RWPE2 (cell line): ENCODE measurements at regions not wholly inside any gene's neighbourhood (a gene's known extent, or its start where the extent isn't known, plus 50 kb on each side); places are given as distances from the start of the nearest gene placed in this dataset.

ENCODE experiments used
- ATAC-seq: fragments of 200-7000 bp; cut with Tn5 transposase; 3 replicates; pipeline ENCODE4 v1.9.1; 2021; ENCODE audit warnings: low read depth
- DNase-seq: peaks from one replicate; pipeline ENCODE4 v3.0.0-alpha.2; 2020; ENCODE audit warnings: low spot score
- H3K27ac ChIP-seq: fragments of 450-650 bp; 2 replicates; pipeline ENCODE4 v1.5.1; 2017; ENCODE audit warnings: mild to moderate bottlenecking; ENCODE audit not compliant: poor library complexity, severe bottlenecking
- H3K27me3 ChIP-seq: fragments of 250-450 bp; sonication (Bioruptor Pico); 2 replicates; pipeline ENCODE4 v1.5.1; 2021; ENCODE audit warnings: mild to moderate bottlenecking, moderate library complexity; ENCODE audit not compliant: insufficient read depth, poor library complexity, severe bottlenecking
- H3K36me3 ChIP-seq: fragments of 250-450 bp; sonication (Bioruptor Pico); 2 replicates; pipeline ENCODE4 v1.5.1; 2020; ENCODE audit warnings: low read depth, mild to moderate bottlenecking, moderate library complexity
- H3K4me1 ChIP-seq: fragments of 250-450 bp; sonication (Bioruptor Pico); 2 replicates; pipeline ENCODE4 v1.5.1; 2021; ENCODE audit warnings: mild to moderate bottlenecking, moderate library complexity; ENCODE audit not compliant: insufficient read depth, poor library complexity, severe bottlenecking
- H3K4me3 ChIP-seq: fragments of 250-450 bp; sonication (Bioruptor Pico); 2 replicates; pipeline ENCODE4 v1.5.1; 2021; ENCODE audit warnings: mild to moderate bottlenecking, moderate library complexity; ENCODE audit not compliant: severe bottlenecking
- H3K9me3 ChIP-seq: fragments of 250-450 bp; sonication (Bioruptor Pico); 2 replicates; pipeline ENCODE4 v1.5.1; 2021; ENCODE audit warnings: mild to moderate bottlenecking, moderate library complexity; ENCODE audit not compliant: severe bottlenecking
- TF ChIP-seq, protein P1 (sequence below): fragments of 450-650 bp; IDR thresholded peaks from one replicate; pipeline ENCODE4 v1.5.1; 2017; ENCODE audit warnings: mild to moderate bottlenecking, moderate library complexity; ENCODE audit not compliant: poor library complexity, severe bottlenecking

DNA sequence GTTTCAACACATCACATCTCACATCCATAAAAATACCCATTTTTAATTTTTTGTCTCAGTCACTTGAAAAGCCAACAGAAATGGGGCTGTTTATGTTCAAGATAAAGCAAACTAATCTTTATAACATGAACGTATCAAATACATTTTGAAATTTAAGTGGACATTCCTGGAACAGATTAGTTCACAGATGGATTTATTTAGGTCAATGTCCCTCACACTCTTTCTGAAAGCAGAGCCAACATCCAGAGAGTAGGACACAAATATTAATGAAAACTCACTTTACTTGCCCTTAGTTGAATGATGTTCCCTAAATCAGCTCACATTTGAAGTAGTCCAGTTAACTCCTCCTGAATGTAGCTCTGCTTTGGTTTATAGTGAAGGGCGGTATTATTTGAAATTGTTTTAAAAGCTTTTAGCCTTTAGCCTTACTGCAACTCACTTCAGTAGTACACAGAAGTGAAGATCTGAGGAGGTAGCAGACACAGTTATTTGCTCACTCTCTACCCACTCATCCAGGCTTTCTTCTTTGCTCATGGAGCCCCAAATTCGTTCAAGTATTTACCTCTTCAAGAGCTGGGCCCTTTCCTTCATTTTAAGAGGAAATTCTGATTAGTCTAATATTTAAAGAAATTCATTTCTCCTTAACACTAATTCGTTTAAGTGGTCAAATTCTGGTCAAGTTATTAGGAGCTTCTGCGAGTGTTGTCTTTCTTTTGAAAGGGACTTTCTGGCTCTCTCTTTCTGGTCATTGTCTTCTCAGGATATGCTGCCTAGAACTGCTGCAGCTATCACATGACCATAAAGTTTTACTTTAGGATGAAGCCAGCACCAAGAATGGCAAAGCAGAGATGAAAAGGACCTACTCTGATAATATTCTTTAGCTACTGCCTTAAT, 180.6 kb upstream of the AGR3 start:
- TF ChIP-seq, protein P1, sequence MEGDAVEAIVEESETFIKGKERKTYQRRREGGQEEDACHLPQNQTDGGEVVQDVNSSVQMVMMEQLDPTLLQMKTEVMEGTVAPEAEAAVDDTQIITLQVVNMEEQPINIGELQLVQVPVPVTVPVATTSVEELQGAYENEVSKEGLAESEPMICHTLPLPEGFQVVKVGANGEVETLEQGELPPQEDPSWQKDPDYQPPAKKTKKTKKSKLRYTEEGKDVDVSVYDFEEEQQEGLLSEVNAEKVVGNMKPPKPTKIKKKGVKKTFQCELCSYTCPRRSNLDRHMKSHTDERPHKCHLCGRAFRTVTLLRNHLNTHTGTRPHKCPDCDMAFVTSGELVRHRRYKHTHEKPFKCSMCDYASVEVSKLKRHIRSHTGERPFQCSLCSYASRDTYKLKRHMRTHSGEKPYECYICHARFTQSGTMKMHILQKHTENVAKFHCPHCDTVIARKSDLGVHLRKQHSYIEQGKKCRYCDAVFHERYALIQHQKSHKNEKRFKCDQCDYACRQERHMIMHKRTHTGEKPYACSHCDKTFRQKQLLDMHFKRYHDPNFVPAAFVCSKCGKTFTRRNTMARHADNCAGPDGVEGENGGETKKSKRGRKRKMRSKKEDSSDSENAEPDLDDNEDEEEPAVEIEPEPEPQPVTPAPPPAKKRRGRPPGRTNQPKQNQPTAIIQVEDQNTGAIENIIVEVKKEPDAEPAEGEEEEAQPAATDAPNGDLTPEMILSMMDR, result no peak
- H3K4me1 ChIP-seq, result peaks cover 4% of the 10 kb centered on the region
- H3K4me3 ChIP-seq, result no peak overlapping the region
- no peaks in the 10 kb centered on the region for H3K27me3 ChIP-seq
- no peaks in the 10 kb centered on the region for H3K36me3 ChIP-seq
- ATAC-seq (no peak), DNase-seq (no peak)
- H3K9me3 ChIP-seq, result no peaks in the 10 kb centered on the region
- no peak overlapping the region for H3K27ac ChIP-seq

DNA sequence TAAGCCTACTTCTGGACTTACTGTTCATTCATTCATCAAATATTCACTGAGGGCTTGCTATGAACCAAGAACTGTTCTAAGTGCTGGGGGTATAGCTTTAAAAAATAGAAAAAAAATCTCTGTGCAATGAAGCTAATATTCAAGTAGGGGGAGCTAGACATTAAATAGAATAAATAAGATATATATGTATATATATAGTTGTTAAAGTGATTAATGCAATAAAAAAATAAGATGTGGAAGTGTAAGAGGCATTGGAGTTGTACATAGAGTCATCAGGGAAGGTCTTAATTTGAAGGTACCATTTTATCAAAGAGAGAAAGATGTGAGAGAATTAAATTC, 181.2 kb upstream of the AGR3 start:
- TF ChIP-seq, protein P1, result peak; percentile 73
- Histone ChIP-seq H3K27me3 (no peaks in the 10 kb centered on the region), H3K36me3 (no peaks in the 10 kb centered on the region), H3K4me1 (peaks cover 4% of the 10 kb centered on the region), H3K9me3 (no peaks in the 10 kb centered on the region), H3K4me3 (no peak overlapping the region), H3K27ac (no peak overlapping the region)
- ATAC-seq, result no peak
- no peak for DNase-seq

DNA sequence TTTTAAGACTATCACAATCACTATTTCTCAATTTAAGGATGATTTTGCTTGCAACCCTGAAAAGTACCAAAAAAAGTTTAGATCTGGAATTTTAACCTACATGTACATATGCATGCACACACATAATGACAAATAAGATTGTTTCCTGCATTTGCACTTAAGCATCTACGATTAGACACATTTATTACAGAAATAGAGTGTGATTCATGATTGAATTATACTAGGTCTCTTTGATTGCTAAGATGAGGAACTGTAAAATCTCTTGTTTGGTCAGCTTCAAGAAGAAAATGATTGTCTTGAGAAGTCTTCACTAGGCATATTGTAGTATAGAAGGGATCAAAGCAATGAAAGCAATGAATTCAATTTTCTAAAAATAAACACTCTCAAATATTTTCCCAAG, 185.9 kb upstream of the AGR3 start:
- ATAC-seq (no peak), DNase-seq (no peak)
- TF ChIP-seq, protein P1, result no peak
- Histone ChIP-seq H3K9me3 (no peaks in the 10 kb centered on the region), H3K4me3 (no peak overlapping the region), H3K27ac (no peak overlapping the region), H3K4me1 (no peaks in the 10 kb centered on the region), H3K27me3 (no peaks in the 10 kb centered on the region), H3K36me3 (no peaks in the 10 kb centered on the region)

DNA sequence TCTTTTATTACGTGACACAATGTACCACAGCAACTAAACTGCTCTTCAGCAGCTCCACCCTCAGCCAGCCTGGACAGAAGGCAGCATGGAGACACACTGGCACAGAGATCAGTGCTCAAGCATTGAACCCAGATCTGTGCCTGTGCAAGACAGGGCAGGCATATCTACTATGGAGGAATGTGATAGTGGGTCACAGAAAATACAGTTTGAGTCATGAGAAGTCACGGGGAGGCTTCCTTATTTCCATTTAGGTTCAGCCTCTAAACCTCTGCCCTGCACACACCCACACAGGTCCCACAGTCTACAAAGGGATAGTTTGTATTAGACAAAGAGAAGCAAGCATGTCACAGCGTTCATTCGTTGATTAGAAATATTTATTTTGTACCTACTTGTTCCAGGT, 187.4 kb upstream of the AGR3 start:
- H3K9me3 ChIP-seq, result no peaks in the 10 kb centered on the region
- H3K4me1 ChIP-seq, result no peaks in the 10 kb centered on the region
- H3K4me3 ChIP-seq, result no peak overlapping the region
- TF ChIP-seq, protein P1, result no peak
- ATAC-seq (no peak; the same call in 2 of the 3 replicates), DNase-seq (no peak)
- H3K27me3 ChIP-seq, result no peaks in the 10 kb centered on the region
- no peak overlapping the region for H3K27ac ChIP-seq
- H3K36me3 ChIP-seq, result no peaks in the 10 kb centered on the region

DNA sequence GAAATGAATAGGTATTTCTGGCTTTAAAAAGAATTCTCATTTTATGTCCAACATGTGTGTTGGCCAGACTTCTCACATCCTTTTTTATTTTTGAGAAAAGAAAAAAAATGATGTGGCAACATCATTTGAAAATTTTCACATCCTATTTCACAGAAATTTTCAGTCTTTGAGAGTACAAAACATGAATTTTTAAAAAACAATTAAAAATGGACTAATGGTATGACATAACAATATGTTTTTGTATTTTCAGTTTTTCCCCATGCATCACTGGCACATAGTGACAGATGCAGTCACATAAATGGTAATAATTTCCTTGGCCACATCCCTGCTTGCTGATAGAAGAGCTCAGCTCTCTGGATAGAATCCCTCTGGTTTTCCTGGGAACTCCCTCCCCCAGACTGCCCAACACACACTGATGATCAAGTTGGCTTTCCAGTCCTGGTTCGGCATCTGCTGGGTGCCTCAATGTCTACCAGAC, 188.5 kb upstream of the AGR3 start:
- Histone ChIP-seq H3K9me3 (no peaks in the 10 kb centered on the region), H3K27ac (no peak overlapping the region), H3K4me1 (no peaks in the 10 kb centered on the region), H3K36me3 (no peaks in the 10 kb centered on the region), H3K4me3 (no peak overlapping the region), H3K27me3 (no peaks in the 10 kb centered on the region)
- DNase-seq (no peak), ATAC-seq (no peak)
- TF ChIP-seq, protein P1, result no peak
